ENCODE measurements at regions not wholly inside any gene's neighbourhood (a gene's known extent, or its start where the extent isn't known, plus 50 kb on each side); places are given as distances from the start of the nearest gene placed in this dataset.

DNA sequence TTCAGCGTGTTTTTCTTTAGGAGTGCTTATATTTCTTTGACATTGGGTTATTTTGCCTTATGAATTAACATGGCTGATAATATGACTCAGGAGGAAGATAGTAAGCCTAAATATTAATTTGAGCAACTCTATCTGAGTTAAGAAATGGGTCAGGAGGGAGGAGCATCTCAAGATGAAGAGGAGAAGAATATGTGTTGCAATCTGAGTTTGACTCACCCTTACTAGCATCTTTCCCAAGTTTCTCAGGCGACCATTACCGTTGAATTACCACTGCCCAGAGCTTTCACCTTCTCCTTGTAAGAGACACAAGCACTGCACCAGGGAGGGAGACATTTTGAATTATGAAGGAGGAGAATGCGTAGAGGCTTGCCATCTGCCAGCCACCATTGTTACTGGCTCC lies 138.3 kb upstream of the MYRIP start:
- Histone ChIP-seq H3K4me2 (ENCODE audit: low read length) (no peak overlapping the region), H3K36me3 (ENCODE audit: control insufficient read depth in 1 of 2, insufficient read depth in 2 of 2, low read length in 2 of 2) (no peaks in the 10 kb centered on the region), H3K9me3 (ENCODE audit: control insufficient read depth in 1 of 2, insufficient read depth in 1 of 2, low read depth in 1 of 2, low read length in 2 of 2) (no peaks in the 10 kb centered on the region), H3K4me3 (replicated peaks in 1 of 2; ENCODE audit: low read depth in 1 of 2, low read length in 2 of 2) (no peak overlapping the region), H3K79me2 (ENCODE audit: insufficient read depth, low read length) (no peaks in the 10 kb centered on the region), H3K9me2 (ENCODE audit: insufficient read depth) (no peaks in the 10 kb centered on the region), H2AFZ (ENCODE audit: low read depth, low read length, poor library complexity, severe bottlenecking) (no peak overlapping the region), H3K4me1 (ENCODE audit: control insufficient read depth in 1 of 2, insufficient read depth in 2 of 2, low read length in 2 of 2) (no peaks in the 10 kb centered on the region), H4K20me1 (ENCODE audit: insufficient read depth) (no peaks in the 10 kb centered on the region), H3K9ac (ENCODE audit: low read length) (no peak overlapping the region), H3K27ac (ENCODE audit: low read depth, low read length) (no peak overlapping the region), H3K27me3 (ENCODE audit: insufficient read depth, low read length) (0 out of 2 replicates have a peak, but pooled peaks cover 10% of the 10 kb centered on the region)
- ATAC-seq (no peak), DNase-seq (ENCODE audit: low read depth, low spot score) (no peak)
- RAD21 ChIA-PET (ENCODE audit: low non-redundant PET in 1 of 2, low total read pairs in 2 of 2, uncharacterized antibody in 2 of 2, unreplicated experiment in 2 of 2): no interaction called here
- POLR2A ChIA-PET: no interaction called here
- intact Hi-C loops (cut with micrococcal nuclease): no loop called here
- BruUV-seq (replicated peaks): no TSS peak
- CTCF ChIA-PET: no interaction called here
- no peak for TF ChIP-seq JUND (IDR thresholded peaks at IDR 0.05)
- TF ChIP-seq, protein P1, sequence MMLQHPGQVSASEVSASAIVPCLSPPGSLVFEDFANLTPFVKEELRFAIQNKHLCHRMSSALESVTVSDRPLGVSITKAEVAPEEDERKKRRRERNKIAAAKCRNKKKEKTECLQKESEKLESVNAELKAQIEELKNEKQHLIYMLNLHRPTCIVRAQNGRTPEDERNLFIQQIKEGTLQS (IDR thresholded peaks at IDR 0.05): no peak
- TF ChIP-seq, protein P2, sequence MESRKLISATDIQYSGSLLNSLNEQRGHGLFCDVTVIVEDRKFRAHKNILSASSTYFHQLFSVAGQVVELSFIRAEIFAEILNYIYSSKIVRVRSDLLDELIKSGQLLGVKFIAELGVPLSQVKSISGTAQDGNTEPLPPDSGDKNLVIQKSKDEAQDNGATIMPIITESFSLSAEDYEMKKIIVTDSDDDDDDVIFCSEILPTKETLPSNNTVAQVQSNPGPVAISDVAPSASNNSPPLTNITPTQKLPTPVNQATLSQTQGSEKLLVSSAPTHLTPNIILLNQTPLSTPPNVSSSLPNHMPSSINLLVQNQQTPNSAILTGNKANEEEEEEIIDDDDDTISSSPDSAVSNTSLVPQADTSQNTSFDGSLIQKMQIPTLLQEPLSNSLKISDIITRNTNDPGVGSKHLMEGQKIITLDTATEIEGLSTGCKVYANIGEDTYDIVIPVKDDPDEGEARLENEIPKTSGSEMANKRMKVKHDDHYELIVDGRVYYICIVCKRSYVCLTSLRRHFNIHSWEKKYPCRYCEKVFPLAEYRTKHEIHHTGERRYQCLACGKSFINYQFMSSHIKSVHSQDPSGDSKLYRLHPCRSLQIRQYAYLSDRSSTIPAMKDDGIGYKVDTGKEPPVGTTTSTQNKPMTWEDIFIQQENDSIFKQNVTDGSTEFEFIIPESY (IDR thresholded peaks at IDR 0.05; ENCODE audit: extremely low read depth, insufficient replicate concordance, low read length): no peak
- no peak for TF ChIP-seq FOSL1 (IDR thresholded peaks at IDR 0.05; ENCODE audit: low read depth)
- no peak for TF ChIP-seq EGR1 (IDR thresholded peaks at IDR 0.05; ENCODE audit: low read depth)
- TF ChIP-seq CEBPB (IDR thresholded peaks at IDR 0.05; ENCODE audit: low read depth): no peak
- TF ChIP-seq YY1 (IDR thresholded peaks at IDR 0.05; ENCODE audit: extremely low read depth, insufficient replicate concordance, low read depth, low read length): no peak

DNA sequence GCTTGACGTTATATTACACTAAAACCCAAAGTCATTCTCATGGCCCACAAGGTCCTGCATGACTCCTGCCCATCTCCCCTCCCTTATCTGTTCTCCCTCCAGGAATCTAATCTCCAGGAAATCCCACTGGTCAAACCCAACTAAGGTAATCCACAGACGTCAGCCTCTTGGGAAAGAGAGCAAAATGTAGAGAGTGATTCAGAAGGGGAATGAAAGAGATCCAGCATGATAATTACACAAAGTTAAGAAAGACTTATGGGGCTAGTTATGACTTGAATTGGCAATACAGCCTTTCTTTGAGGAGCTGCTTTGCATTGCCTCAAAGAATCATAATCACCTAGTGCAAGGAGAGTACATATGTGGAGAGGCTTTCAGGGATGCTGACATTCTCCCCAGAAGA lies 137.8 kb upstream of the MYRIP start:
- Histone ChIP-seq H3K79me2 (ENCODE audit: insufficient read depth, low read length) (no peaks in the 10 kb centered on the region), H3K4me2 (ENCODE audit: low read length) (no peak overlapping the region), H3K9me2 (ENCODE audit: insufficient read depth) (no peaks in the 10 kb centered on the region), H3K9ac (ENCODE audit: low read length) (no peak overlapping the region), H3K27ac (ENCODE audit: low read depth, low read length) (no peak overlapping the region), H2AFZ (ENCODE audit: low read depth, low read length, poor library complexity, severe bottlenecking) (no peak overlapping the region), H3K36me3 (ENCODE audit: control insufficient read depth in 1 of 2, insufficient read depth in 2 of 2, low read length in 2 of 2) (no peaks in the 10 kb centered on the region), H3K9me3 (ENCODE audit: control insufficient read depth in 1 of 2, insufficient read depth in 1 of 2, low read depth in 1 of 2, low read length in 2 of 2) (no peaks in the 10 kb centered on the region), H3K4me1 (ENCODE audit: control insufficient read depth in 1 of 2, insufficient read depth in 2 of 2, low read length in 2 of 2) (no peaks in the 10 kb centered on the region), H3K27me3 (ENCODE audit: insufficient read depth, low read length) (0 out of 2 replicates have a peak, but pooled peaks cover 10% of the 10 kb centered on the region), H4K20me1 (ENCODE audit: insufficient read depth) (no peaks in the 10 kb centered on the region), H3K4me3 (replicated peaks in 1 of 2; ENCODE audit: low read depth in 1 of 2, low read length in 2 of 2) (no peak overlapping the region)
- no peak for DNase-seq (ENCODE audit: low read depth, low spot score)
- intact Hi-C loops (cut with micrococcal nuclease): no loop called here
- ChIA-PET POLR2A (no interaction called here), CTCF (no interaction called here), RAD21 (ENCODE audit: low non-redundant PET in 1 of 2, low total read pairs in 2 of 2, uncharacterized antibody in 2 of 2, unreplicated experiment in 2 of 2) (no interaction called here)
- BruUV-seq (replicated peaks): no TSS peak
- no peak for ATAC-seq
- TF ChIP-seq ELF1 (IDR thresholded peaks at IDR 0.05; ENCODE audit: borderline replicate concordance, low read depth) (no peak), RAD21 (IDR thresholded peaks at IDR 0.05; ENCODE audit: low read depth) (no peak), EGR1 (IDR thresholded peaks at IDR 0.05; ENCODE audit: low read depth) (no peak), ZFX (IDR thresholded peaks at IDR 0.05) (no peak), SRF (IDR thresholded peaks at IDR 0.05; ENCODE audit: low read depth) (no peak), JUND (IDR thresholded peaks at IDR 0.05) (no peak), FOSL1 (IDR thresholded peaks at IDR 0.05; ENCODE audit: low read depth) (no peak), SP1 (IDR thresholded peaks at IDR 0.05; ENCODE audit: low read depth) (no peak), SIN3A (IDR thresholded peaks at IDR 0.05; ENCODE audit: low read depth) (no peak), POLR2AphosphoS5 (IDR thresholded peaks at IDR 0.05; ENCODE audit: low read depth, low read length) (no peak), TCF7L2 (IDR thresholded peaks at IDR 0.05; ENCODE audit: borderline replicate concordance, extremely low read depth, insufficient read depth, insufficient read length) (no peak), CEBPB (IDR thresholded peaks at IDR 0.05; ENCODE audit: low read depth) (no peak), EZH2 (IDR thresholded peaks at IDR 0.05) (no peak)
- TF ChIP-seq, protein P3, sequence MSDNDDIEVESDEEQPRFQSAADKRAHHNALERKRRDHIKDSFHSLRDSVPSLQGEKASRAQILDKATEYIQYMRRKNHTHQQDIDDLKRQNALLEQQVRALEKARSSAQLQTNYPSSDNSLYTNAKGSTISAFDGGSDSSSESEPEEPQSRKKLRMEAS (IDR thresholded peaks at IDR 0.05): no peak
- TF ChIP-seq, protein P1 (IDR thresholded peaks at IDR 0.05): no peak
- TF ChIP-seq, protein P4, sequence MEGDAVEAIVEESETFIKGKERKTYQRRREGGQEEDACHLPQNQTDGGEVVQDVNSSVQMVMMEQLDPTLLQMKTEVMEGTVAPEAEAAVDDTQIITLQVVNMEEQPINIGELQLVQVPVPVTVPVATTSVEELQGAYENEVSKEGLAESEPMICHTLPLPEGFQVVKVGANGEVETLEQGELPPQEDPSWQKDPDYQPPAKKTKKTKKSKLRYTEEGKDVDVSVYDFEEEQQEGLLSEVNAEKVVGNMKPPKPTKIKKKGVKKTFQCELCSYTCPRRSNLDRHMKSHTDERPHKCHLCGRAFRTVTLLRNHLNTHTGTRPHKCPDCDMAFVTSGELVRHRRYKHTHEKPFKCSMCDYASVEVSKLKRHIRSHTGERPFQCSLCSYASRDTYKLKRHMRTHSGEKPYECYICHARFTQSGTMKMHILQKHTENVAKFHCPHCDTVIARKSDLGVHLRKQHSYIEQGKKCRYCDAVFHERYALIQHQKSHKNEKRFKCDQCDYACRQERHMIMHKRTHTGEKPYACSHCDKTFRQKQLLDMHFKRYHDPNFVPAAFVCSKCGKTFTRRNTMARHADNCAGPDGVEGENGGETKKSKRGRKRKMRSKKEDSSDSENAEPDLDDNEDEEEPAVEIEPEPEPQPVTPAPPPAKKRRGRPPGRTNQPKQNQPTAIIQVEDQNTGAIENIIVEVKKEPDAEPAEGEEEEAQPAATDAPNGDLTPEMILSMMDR (IDR thresholded peaks at IDR 0.05 in 2 of 3, conservative IDR thresholded peaks at IDR 0.05 in 1 of 3; ENCODE audit: borderline replicate concordance in 1 of 3, insufficient read depth in 1 of 3, low read depth in 2 of 3, low read length in 2 of 3): no peak

Data from HCT116 (cell line).